ENCODE measurements at regions not wholly inside any gene's neighbourhood (a gene's known extent, or its start where the extent isn't known, plus 50 kb on each side); places are given as distances from the start of the nearest gene placed in this dataset.

GRCh38 chr15:93239993-93240392 lies 151.0 kb upstream of the RGMA start:
- no peaks in the 10 kb centered on the region for H4K20me1 ChIP-seq (replicated peaks in 1 of 2; ENCODE audit: control insufficient read depth in 1 of 2, insufficient read depth in 2 of 2, low read length in 2 of 2)
- peak overlapping the region; percentile 47 for H2BK120ac ChIP-seq (replicated peaks; ENCODE audit: low read depth, low read length)
- H4K5ac ChIP-seq (ENCODE audit: insufficient read length, low read depth, low read length) = no peak overlapping the region
- no peak for FAIRE-seq
- H3K4me3 ChIP-seq (ENCODE audit: extremely low read depth in 1 of 4, insufficient read depth in 2 of 4, low read depth in 3 of 4, low read length in 4 of 4) = no peak overlapping the region
- no peak overlapping the region for H2BK20ac ChIP-seq (ENCODE audit: low read length)
- DNase-seq (ENCODE audit: low read depth in 1 of 2, low spot score in 2 of 2) = peak in 1 of 2 experiments; percentile 24
- peaks cover 4 to 29% (median 16%) of the 10 kb centered on the region in 4 experiments for H3K27me3 ChIP-seq (replicated peaks in 1 of 4; ENCODE audit: control insufficient read depth in 3 of 4, extremely low read depth in 1 of 4, insufficient read depth in 3 of 4, low read length in 3 of 4)
- H3K56ac ChIP-seq (replicated peaks; ENCODE audit: insufficient read length, low read depth, low read length) = no peak overlapping the region
- H3K14ac ChIP-seq (ENCODE audit: insufficient read length) = no peak overlapping the region
- no peak overlapping the region for H2AFZ ChIP-seq (ENCODE audit: low read length)
- H3K36me3 ChIP-seq (ENCODE audit: control insufficient read depth in 2 of 4, insufficient read depth in 4 of 4, low read length in 3 of 4) = no peaks in the 10 kb centered on the region
- no peak overlapping the region for H4K91ac ChIP-seq (replicated peaks; ENCODE audit: insufficient read length, low read length)
- peaks cover 14% of the 10 kb centered on the region; the same call in 1 of the 2 replicates for H3K23me2 ChIP-seq (ENCODE audit: low read depth, low read length)
- H3K9me3 ChIP-seq (ENCODE audit: insufficient read depth in 2 of 2, low read depth in 1 of 2, low read length in 1 of 2) = no peaks in the 10 kb centered on the region
- peak overlapping the region; percentile 44 for H3K4ac ChIP-seq (replicated peaks; ENCODE audit: insufficient read length, low read depth, low read length)
- WGBS, 2 experiments (ENCODE audit: extremely low coverage in 1 of 2, insufficient coverage in 1 of 2, insufficient read length in 1 of 2, insufficient replicate concordance in 2 of 2, low coverage in 1 of 2, low lambda C conversion rate in 2 of 2, missing lambda C conversion rate in 1 of 2) = 97% methylated on average over 3 of the region's 3 CpGs; no CpG with 5 or more reads in 1 of the 2 experiments
- H3K4me1 ChIP-seq (replicated peaks in 1 of 4; ENCODE audit: control insufficient read depth in 3 of 4, insufficient read depth in 4 of 4, low read length in 3 of 4) = peaks cover 8 to 23% (median 19%) of the 10 kb centered on the region in 4 experiments
- no peaks in the 10 kb centered on the region for H3K79me1 ChIP-seq (ENCODE audit: low read depth, low read length)
- H2BK12ac ChIP-seq (ENCODE audit: low read depth, low read length) = 0 out of 2 replicates have a peak overlapping the region, but pooled peaks have one; percentile 6
- peak overlapping the region; percentile 72 for H2BK15ac ChIP-seq (ENCODE audit: low read length)
- H3K23ac ChIP-seq (ENCODE audit: insufficient read length) = no peak overlapping the region
- CTCF ChIA-PET (ENCODE audit: partially characterized antibody) = interaction anchor here (1.2 kb wide), 1 partner anchor 202 kb away, joined by 3 read pairs; no protein-coding TSS in a partner anchor
- H4K8ac ChIP-seq (ENCODE audit: extremely low read depth, insufficient read depth, low read length) = no peak overlapping the region
- POLR2A ChIA-PET (ENCODE audit: partially characterized antibody) = no interaction called here
- H3K27ac ChIP-seq (ENCODE audit: low read depth, low read length) = no peak overlapping the region
- no peaks in the 10 kb centered on the region for H3K79me2 ChIP-seq (ENCODE audit: control insufficient read depth in 1 of 2, insufficient read depth in 2 of 2, low read length in 2 of 2)
- no peak overlapping the region for H2BK5ac ChIP-seq (ENCODE audit: low read depth, low read length)
- no peak overlapping the region for H2AK5ac ChIP-seq (ENCODE audit: low read depth, low read length)
- no peak overlapping the region for H3K9ac ChIP-seq (replicated peaks in 1 of 4; ENCODE audit: extremely low read depth in 1 of 4, low read depth in 3 of 4, low read length in 3 of 4)
- TF ChIP-seq CBX8 (IDR thresholded peaks at IDR 0.05; ENCODE audit: borderline replicate concordance, low read depth, low read length) (no peak), CBX5 (IDR thresholded peaks at IDR 0.05; ENCODE audit: low read depth, low read length) (no peak), SAP30 (IDR thresholded peaks at IDR 0.05; ENCODE audit: insufficient read depth, insufficient replicate concordance, low read length) (no peak), SUZ12 (IDR thresholded peaks at IDR 0.05; ENCODE audit: low read length) (no peak)
- no peak overlapping the region for H3K4me2 ChIP-seq (ENCODE audit: insufficient read depth in 1 of 2, low read depth in 2 of 2, low read length in 2 of 2)
- peak overlapping the region; percentile 9; the same call in 1 of the 2 replicates for H3K18ac ChIP-seq (ENCODE audit: extremely low read depth, low read length)

Data from H1 (cell line).